CD4-positive, alpha-beta T cell treated with Interleukin-17A for 1 hour (primary cell): ENCODE measurements at regions not wholly inside any gene's neighbourhood (a gene's known extent, or its start where the extent isn't known, plus 50 kb on each side); places are given as distances from the start of the nearest gene placed in this dataset.

Experiments
- DNase-seq: peaks from one replicate; pipeline ENCODE4 v3.0.0-alpha.2; 2020

DNA sequence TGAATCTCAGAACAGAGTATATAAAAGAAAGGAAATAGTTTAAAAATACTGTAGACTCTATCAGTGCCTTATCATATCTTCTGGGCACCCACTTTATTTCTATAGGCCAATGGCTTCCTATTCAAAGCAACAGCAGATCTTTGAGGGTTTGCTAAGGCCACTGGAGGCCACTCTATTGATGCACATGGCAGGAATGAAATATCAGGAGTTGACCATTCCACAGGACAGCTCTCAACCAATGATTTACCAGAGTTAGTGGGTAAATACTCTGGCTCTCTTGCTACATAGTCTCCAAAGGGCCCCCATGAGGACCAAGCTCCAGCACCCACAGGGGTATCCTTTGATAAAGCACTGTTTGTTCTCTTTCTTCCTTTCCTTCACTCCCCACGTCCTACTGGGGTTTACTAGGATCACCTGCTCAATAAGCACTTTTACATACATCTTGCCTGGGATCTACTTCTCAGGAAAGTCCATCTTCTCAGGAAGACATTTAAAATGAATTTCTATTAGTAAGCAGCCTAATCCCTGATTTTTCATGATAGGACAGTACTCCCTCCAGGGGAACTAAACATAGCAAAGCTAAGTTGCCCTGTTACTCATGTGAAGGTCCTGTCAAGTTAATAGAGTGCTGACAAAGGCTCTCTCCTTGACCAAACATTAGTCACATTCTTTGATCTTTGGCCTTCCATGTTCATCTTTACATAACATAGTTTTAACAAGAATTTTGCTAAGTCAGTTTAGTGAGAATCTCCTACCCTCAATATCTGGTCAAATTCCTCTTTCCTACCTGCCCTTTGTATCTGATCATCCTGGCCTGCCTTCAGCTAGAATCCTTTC, 459.7 kb downstream of the GRXCR1 start:
- DNase-seq, result no peak

- no peak for DNase-seq
Measured at GRCh38 chr4:43352859-43353258, 460.3 kb downstream of the GRXCR1 start.

GRCh38 chr4:43353552-43353951, 461.0 kb downstream of the GRXCR1 start:
- no peak for DNase-seq

DNA sequence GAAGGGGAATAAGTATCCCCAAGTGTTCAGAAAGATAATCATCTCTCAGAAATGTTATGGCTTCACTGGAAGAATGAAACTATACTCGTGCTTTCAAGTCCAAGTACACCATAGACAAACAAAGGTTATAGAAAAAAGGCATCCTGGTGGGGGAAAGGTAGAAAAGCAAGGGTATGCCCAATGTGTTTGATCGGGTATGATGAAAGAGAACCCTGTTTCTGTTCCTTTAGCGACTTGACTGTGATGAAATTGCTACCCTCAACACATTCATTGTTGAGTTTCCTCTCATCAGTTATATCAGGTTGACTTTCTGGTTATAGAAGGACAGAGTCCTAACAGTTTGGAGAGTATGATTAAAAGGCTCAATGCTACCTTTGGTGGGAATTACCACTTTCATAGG, 464.3 kb downstream of the GRXCR1 start:
- no peak for DNase-seq

DNA sequence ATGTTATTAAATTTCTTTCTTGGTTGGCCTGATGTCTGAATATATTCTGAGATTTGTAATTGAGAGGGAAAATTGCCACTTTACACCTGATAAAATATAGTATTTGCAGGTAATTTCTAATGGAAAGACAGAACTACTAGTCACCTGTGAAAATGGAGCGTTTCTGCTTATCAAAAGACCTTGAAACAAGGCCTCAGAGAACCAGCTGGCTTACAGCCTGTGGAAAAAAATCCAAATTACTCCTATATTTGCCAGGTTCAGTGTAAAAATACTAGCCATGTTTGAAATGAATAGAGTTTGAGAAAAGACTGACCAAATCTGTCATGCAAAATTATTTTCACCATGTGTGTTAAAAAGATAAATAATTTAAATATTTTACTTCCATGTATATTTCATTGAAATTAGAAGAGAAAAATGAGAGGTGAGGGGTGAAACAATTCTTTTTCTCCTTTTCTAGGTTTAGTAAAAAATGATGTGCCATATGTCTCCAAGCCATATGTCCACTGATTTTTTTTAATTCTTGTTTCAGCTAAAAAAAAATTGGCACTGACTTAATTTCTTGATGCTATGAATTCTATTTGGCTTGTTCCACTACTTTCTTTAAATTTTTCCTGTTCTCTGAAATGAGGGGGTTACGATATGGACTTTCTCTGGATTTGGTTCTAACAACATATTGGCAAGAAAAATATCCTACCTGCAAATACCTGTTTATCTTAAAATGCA, 464.9 kb downstream of the GRXCR1 start:
- no peak for DNase-seq

- DNase-seq, result no peak
Measured at GRCh38 chr4:43360296-43360695, 467.8 kb downstream of the GRXCR1 start.

GRCh38 chr4:43362875-43363636, 470.5 kb downstream of the GRXCR1 start:
- DNase-seq, result no peak

GRCh38 chr4:43369036-43369594, 476.6 kb downstream of the GRXCR1 start:
- DNase-seq, result no peak

DNA sequence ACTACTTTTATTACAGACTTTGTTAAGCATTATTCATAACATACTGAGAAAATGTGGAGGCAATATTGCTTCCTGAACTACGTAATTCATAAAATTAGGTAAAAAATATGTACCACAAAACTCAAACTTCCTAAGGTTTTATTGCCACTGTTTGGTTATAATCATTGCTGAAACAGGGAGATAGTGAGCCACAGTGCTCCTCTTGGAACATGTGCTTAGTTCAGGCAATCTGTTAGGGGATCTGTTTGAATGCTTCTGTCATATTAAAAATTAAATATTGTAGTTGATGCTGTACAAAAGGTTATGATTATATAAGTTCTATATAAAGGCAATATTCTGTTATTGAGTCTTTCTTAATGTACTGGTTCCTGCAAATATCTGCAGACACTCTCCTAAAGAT, 480.7 kb downstream of the GRXCR1 start:
- DNase-seq, result no peak

- no peak for DNase-seq
Measured at GRCh38 chr4:43374216-43374751, 481.8 kb downstream of the GRXCR1 start.

DNA sequence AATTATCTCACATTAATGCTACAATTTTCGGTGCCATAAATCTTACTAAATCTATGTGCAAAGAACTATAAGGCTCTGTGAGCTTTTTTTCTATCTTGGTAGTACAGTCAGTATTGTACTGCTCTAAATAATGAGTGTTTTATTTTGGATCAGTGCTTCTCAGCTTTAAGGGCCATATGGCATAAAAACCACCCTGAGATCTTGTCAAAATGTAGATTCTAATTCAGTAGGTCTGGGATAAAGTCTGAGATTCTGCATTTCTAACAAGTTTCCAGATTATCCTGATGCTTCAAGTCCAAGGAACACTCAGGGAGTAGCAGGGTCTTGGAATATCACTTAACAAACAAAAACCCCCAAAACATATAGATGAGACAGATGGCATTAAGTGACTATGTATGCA, 486.5 kb downstream of the GRXCR1 start:
- DNase-seq, result no peak

GRCh38 chr4:43380093-43380492, 487.6 kb downstream of the GRXCR1 start:
- no peak for DNase-seq

- DNase-seq, result no peak
Measured at GRCh38 chr4:43391069-43391468, 498.6 kb downstream of the GRXCR1 start.

DNA sequence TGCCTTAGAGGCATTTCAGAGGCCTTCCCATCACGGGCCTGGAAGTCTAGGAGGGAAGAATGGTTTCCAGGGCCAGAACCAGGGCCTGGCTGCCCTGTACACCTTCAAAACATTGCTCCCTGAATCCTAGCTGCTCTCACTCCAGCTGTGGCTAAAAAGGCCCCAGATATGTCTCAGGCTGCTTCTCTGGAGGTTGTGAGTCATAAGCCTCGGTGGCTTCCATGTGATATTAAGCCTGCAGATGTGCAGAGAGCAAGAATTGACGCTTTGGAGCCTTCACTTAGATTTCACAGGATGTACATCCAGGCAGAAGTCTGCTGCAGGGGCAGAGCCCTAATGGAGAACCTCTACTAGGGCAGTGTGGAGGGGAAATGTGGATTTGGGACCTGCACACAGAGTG, 502.5 kb downstream of the GRXCR1 start:
- DNase-seq, result no peak

DNA sequence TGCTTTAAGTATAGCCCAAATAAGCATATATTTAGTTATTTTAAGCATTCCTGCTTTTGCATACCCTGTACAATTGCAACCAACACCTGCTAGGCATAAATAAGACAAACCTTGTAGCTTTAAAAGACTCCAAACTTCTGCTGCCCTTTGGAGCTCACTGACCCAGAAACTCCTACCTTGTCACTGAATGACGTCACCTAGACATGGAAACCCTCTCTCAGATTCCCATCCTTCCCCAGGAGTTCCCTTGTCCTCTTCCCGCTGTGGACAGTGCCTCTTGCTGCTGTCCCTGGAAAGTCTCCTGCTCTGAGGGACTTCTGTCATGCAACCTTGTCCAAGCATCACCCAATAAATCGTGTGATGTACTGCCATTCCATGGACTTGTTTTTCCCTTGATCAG, 507.2 kb downstream of the GRXCR1 start:
- no peak for DNase-seq

DNA sequence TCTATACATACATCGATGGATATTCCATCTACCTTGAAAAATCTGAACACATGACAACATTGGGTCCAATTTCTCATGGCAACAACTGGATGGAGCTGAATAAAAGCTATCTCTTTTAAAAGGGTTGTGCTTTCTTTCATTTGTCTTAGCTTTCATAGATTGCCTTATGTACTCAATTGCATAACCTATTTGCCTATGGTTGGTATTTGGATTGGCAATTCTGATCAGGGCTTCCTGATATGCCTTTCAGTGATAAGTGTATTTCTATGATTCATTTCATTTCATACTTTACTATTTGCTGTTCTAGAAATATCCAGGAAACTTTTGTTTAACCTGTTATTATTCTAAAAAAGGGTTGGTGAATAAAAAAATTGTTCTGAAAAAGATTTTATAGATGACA, 509.9 kb downstream of the GRXCR1 start:
- no peak for DNase-seq

DNA sequence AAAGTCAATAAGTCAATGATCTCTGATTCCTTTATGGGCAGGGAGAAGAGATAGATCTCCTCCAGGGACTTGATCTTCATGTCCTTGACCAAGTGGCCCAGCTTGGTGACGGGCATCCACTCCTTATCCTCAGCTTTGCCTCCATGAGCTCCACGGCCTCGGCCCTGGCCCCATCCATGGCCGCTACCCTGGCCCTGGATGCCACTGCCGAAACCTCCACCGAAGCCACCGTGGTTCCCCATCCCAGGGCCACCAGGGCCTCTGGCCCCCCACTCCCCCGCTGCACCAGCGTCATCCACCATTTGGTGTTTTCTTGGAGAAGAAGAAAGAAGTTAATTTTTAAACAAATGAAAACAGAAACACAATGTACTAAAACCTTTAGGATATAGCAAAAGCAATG, 518.1 kb downstream of the GRXCR1 start:
- DNase-seq, result no peak

DNA sequence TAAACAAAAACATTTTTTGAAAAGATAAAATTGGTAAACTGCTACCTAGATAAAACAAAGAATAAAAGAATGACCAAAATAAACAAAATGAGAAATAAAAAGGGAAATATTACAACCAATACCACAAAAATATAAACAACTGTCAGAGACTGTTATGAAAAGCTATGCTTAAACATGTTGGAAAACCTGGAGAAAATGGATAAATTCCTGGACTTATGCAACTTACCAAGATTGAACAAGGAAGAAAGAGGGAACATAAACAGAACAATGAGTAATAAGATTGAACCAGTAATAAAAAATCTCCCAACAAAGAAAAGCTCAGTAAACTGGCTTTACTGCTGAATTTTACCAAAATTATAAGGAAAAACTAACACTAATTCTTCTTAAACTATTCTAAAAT, 518.7 kb downstream of the GRXCR1 start:
- DNase-seq, result no peak

DNA sequence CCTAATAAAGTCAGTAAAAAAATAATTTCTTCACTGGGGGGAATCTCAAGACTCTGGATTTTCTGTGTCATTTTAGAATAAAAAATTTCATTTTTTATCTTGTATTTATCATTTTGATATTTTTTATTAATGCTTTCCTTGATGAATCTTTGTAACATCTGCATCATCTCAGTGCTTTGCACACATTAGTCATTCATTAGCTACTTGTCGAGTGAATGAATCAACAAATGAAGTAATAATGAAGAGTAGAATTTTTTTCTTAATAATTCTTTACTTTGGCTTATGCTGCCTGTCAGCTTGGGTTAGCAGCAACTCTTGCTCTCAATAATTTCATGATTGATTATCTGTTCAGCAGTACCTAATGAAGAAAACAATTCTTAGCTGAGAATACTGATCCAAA, 530.8 kb downstream of the GRXCR1 start:
- no peak for DNase-seq

DNA sequence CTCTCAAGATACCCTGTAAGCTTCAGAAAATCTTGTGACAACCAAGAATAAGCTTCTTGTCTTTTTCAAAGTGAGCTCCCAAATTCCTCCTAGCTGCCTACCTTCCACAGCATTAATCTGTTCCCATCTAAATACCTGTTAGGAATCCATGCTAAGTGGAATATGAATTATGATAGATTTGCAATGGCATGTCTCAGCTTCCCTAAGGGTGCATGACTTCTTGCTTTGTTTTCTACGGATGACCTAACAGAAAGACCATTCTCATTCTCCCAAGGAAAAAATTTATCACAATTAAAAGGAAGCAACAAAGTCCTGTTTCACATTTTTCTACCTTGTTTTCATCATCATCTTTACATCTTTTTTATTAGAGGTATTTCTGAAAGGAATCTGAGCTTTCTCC, 532.7 kb downstream of the GRXCR1 start:
- DNase-seq, result no peak

DNA sequence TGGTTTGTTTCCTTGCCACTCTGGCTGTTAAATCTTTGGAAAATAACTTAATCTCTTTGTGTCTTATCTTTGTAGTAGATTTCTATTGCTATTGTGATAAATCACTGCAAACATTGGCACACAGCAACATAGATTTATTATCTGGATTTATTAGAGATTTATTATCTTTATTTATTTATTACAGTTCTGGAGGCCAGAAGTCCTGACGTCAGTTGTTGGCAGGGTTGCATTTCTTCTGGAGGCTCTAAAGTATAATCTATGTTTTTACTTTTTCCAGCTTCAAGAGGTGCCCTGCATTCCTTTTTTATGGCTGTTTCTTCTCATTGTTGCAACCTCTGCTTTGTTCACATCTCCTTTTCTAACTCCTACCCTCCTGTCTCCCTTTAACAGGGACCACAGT, 542.8 kb downstream of the GRXCR1 start:
- no peak for DNase-seq

GRCh38 chr4:43452948-43453347, 560.4 kb downstream of the GRXCR1 start:
- DNase-seq, result no peak

DNA sequence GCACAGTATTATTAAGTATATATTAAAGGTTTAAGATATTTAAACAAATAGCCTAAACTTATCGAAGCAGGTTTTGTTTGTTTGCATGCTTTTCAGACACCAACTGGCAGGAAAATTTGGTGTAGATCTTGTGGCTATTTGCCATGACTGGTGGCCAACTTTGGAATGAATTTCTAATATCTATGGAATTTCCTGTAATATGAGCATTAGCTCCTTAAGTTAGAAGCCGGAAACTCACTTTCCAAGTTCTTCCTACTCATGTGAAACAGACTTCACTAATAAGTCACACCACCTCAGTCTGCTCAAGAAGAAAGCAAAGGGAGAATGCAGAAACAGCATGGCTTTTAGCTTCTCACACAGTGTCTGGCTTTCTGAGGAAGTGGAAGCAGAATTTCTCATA, 563.9 kb downstream of the GRXCR1 start:
- no peak for DNase-seq
